Ishikawa (cell line): ENCODE measurements at regions not wholly inside any gene's neighbourhood (a gene's known extent, or its start where the extent isn't known, plus 50 kb on each side); places are given as distances from the start of the nearest gene placed in this dataset.

Experiments
- CREB1 ChIP-seq: IDR thresholded peaks from 2 replicates; pipeline ENCODE4 v1.6.1; 2012; ENCODE audit warnings: low read depth
- EGR1 ChIP-seq: IDR thresholded peaks from 2 replicates; pipeline ENCODE4 v1.6.1; 2012
- EP300 ChIP-seq: IDR thresholded peaks from 2 replicates; pipeline ENCODE4 v1.6.1; 2012; ENCODE audit warnings: borderline replicate concordance
- FOXM1 ChIP-seq: IDR thresholded peaks from 2 replicates; pipeline ENCODE4 v1.6.1; 2012; ENCODE audit warnings: low read depth, borderline replicate concordance
- MAX ChIP-seq: IDR thresholded peaks from 2 replicates; pipeline ENCODE4 v1.6.1; 2012
- RAD21 ChIP-seq: IDR thresholded peaks from 2 replicates; pipeline ENCODE4 v1.6.1; 2012; ENCODE audit warnings: low read depth
- REST ChIP-seq: IDR thresholded peaks from 2 replicates; pipeline ENCODE4 v1.6.1; 2012; ENCODE audit warnings: low read depth, mild to moderate bottlenecking
- TAF1 ChIP-seq: IDR thresholded peaks from 2 replicates; pipeline ENCODE4 v1.6.1; 2012; ENCODE audit warnings: low read depth, mild to moderate bottlenecking

DNA sequence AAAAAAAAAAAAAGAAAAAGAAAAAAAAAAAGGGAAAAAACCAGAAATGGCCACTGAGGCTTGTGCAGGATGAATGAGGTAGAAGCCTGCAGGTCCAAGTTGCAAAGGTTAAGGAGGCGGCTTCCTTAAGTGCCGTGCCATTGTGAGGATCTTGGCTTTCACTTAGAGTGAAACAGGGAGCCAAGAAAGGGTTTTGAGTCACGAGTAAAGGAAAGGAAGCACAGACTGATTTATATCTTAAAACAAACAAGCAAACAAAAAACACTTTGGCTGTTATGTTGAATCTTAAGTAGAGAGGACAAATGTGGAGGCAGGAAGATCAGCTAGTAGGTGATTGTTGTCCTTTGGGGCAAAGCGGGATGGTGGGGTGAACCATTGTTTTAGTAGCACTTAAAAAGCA is 749.7 kb upstream of the SOX11 start:
- no peak for TF ChIP-seq RAD21
- TF ChIP-seq TAF1, result no peak
- no peak for TF ChIP-seq EGR1
- no peak for TF ChIP-seq MAX
- TF ChIP-seq FOXM1, result no peak
- TF ChIP-seq EP300, result no peak
- TF ChIP-seq CREB1, result no peak
- no peak for TF ChIP-seq REST
